SU-DHL-6 (cell line): ENCODE measurements at regions not wholly inside any gene's neighbourhood (a gene's known extent, or its start where the extent isn't known, plus 50 kb on each side); places are given as distances from the start of the nearest gene placed in this dataset.

Experiments
- H2AFZ ChIP-seq: fragments of 200-600 bp; sonication (generic); 2 replicates; pipeline ENCODE4 v1.6.1; 2014; ENCODE audit warnings: low read depth, mild to moderate bottlenecking, moderate library complexity, mixed read lengths, antibody characterized with exemption, low read length; ENCODE audit not compliant: severe bottlenecking
- H3F3A ChIP-seq: fragments of 200-600 bp; shearing (Covaris generic); 2 replicates; pipeline ENCODE4 v1.6.0; 2016; ENCODE audit warnings: antibody characterized with exemption, mild to moderate bottlenecking; ENCODE audit not compliant: insufficient read depth
- H3K27ac ChIP-seq: fragments of 200-600 bp; sonication (generic); 2 replicates; pipeline ENCODE4 v1.5.1; 2016; ENCODE audit warnings: low read depth, mild to moderate bottlenecking, low read length, moderate library complexity, mixed read lengths
- H3K27me3 ChIP-seq: fragments of 200-600 bp; sonication (generic), shearing (Covaris generic); 2 replicates; pipeline ENCODE4 v1.6.0; 2014; ENCODE audit warnings: mild to moderate bottlenecking, low read length
- H3K36me3 ChIP-seq: fragments of 200-600 bp; sonication (generic); 2 replicates; pipeline ENCODE4 v1.6.1; 2014; ENCODE audit warnings: mild to moderate bottlenecking, low read length, mixed read lengths
- H3K4me2 ChIP-seq: fragments of 300-600, 200-600 bp; shearing (Covaris generic), sonication (generic); 2 replicates; pipeline ENCODE4 v1.6.0; 2014; ENCODE audit warnings: low read length, low read depth, mild to moderate bottlenecking; ENCODE audit not compliant: poor library complexity, severe bottlenecking
- H3K4me3 ChIP-seq: fragments of 200-600 bp; sonication (generic); 2 replicates; pipeline ENCODE4 v1.5.1; 2014; ENCODE audit warnings: antibody characterized with exemption, low read length, mild to moderate bottlenecking, mixed read lengths; ENCODE audit not compliant: insufficient read depth, poor library complexity, severe bottlenecking
- H3K79me2 ChIP-seq: fragments of 200-600 bp; sonication (generic); 2 replicates; pipeline ENCODE4 v1.6.1; 2014; ENCODE audit warnings: mild to moderate bottlenecking, low read length, moderate library complexity; ENCODE audit not compliant: insufficient read depth
- H3K9ac ChIP-seq: fragments of 200-600 bp; sonication (generic); 2 replicates; pipeline ENCODE4 v1.7.0; 2014; ENCODE audit warnings: mild to moderate bottlenecking, low read length
- H3K9me2 ChIP-seq: fragments of 200-600 bp; sonication (generic); replicated peaks from 2 replicates; pipeline ENCODE4 v1.6.1; 2014; ENCODE audit warnings: low read length; ENCODE audit not compliant: insufficient read depth
- H3K9me3 ChIP-seq: fragments of 200-600 bp; sonication (generic); 2 replicates; pipeline ENCODE4 v1.6.1; 2014; ENCODE audit warnings: low read length, mixed read lengths; ENCODE audit not compliant: insufficient read depth
- H4K20me1 ChIP-seq: fragments of 200-600 bp; sonication (generic); 2 replicates; pipeline ENCODE4 v1.6.1; 2014; ENCODE audit warnings: low read depth, mild to moderate bottlenecking, antibody characterized with exemption, low read length, moderate library complexity, mixed read lengths
- CTCF ChIP-seq: fragments of 200-600 bp; sonication (generic); IDR thresholded peaks from one replicate; pipeline ENCODE4 v1.5.1; 2017; ENCODE audit warnings: antibody characterized with exemption, mild to moderate bottlenecking, low read length, moderate library complexity; ENCODE audit not compliant: insufficient read depth, poor library complexity, severe bottlenecking
- EZH2phosphoT487 ChIP-seq: fragments of 200-600 bp; sonication (generic), shearing (Covaris generic); conservative IDR thresholded peaks from 2 replicates; pipeline ENCODE4 v1.6.1; 2018; ENCODE audit warnings: mild to moderate bottlenecking, antibody characterized with exemption, low read length, moderate library complexity, mixed read lengths

- Histone ChIP-seq H3K9me2 (no peaks in the 10 kb centered on the region), H3K79me2 (no peaks in the 10 kb centered on the region), H2AFZ (no peak overlapping the region), H3K27me3 (no peaks in the 10 kb centered on the region; the same call in 1 of the 2 replicates), H3K4me3 (no peak overlapping the region), H3K9me3 (no peaks in the 10 kb centered on the region), H4K20me1 (no peaks in the 10 kb centered on the region), H3K36me3 (no peaks in the 10 kb centered on the region), H3K4me2 (no peak overlapping the region), H3K9ac (no peak overlapping the region), H3K27ac (no peak overlapping the region), H3F3A (no peaks in the 10 kb centered on the region)
- TF ChIP-seq CTCF (no peak), EZH2phosphoT487 (no peak)
Measured at GRCh38 chr3:177935047-177935446, 601.2 kb upstream of the KCNMB2 start.

- no peaks in the 10 kb centered on the region for H3K9me2 ChIP-seq
- H3K9ac ChIP-seq: no peak overlapping the region
- H3K36me3 ChIP-seq: no peaks in the 10 kb centered on the region
- no peaks in the 10 kb centered on the region for H3K9me3 ChIP-seq
- H3K27me3 ChIP-seq: no peaks in the 10 kb centered on the region; the same call in 1 of the 2 replicates
- H4K20me1 ChIP-seq: no peaks in the 10 kb centered on the region
- TF ChIP-seq CTCF (no peak), EZH2phosphoT487 (no peak)
- no peak overlapping the region for H3K27ac ChIP-seq
- no peak overlapping the region for H2AFZ ChIP-seq
- H3K4me2 ChIP-seq: no peak overlapping the region
- no peaks in the 10 kb centered on the region for H3F3A ChIP-seq
- H3K4me3 ChIP-seq: no peak overlapping the region
- no peaks in the 10 kb centered on the region for H3K79me2 ChIP-seq
Measured at GRCh38 chr3:177936721-177937120, 599.5 kb upstream of the KCNMB2 start.

- Histone ChIP-seq H2AFZ (no peak overlapping the region), H3K27ac (no peak overlapping the region), H3F3A (no peaks in the 10 kb centered on the region), H3K4me2 (no peak overlapping the region), H3K9me2 (no peaks in the 10 kb centered on the region), H3K79me2 (no peaks in the 10 kb centered on the region), H3K36me3 (no peaks in the 10 kb centered on the region), H3K9me3 (no peaks in the 10 kb centered on the region), H3K27me3 (no peaks in the 10 kb centered on the region), H3K4me3 (no peak overlapping the region), H3K9ac (no peak overlapping the region), H4K20me1 (no peaks in the 10 kb centered on the region)
- TF ChIP-seq EZH2phosphoT487: no peak
- TF ChIP-seq CTCF: no peak
Measured at GRCh38 chr3:177942911-177943310, 593.3 kb upstream of the KCNMB2 start.

- Histone ChIP-seq H3K36me3 (no peaks in the 10 kb centered on the region), H3K4me2 (no peak overlapping the region), H3K9ac (no peak overlapping the region), H3F3A (no peaks in the 10 kb centered on the region), H3K79me2 (no peaks in the 10 kb centered on the region), H3K27me3 (no peaks in the 10 kb centered on the region), H2AFZ (no peak overlapping the region), H3K9me2 (no peaks in the 10 kb centered on the region), H4K20me1 (no peaks in the 10 kb centered on the region), H3K27ac (no peak overlapping the region), H3K4me3 (no peak overlapping the region), H3K9me3 (no peaks in the 10 kb centered on the region)
- no peak for TF ChIP-seq CTCF
- TF ChIP-seq EZH2phosphoT487: no peak
Measured at GRCh38 chr3:177944228-177944661, 592.0 kb upstream of the KCNMB2 start.
